GM12878 (cell line): ENCODE measurements at regions not wholly inside any gene's neighbourhood (a gene's known extent, or its start where the extent isn't known, plus 50 kb on each side); places are given as distances from the start of the nearest gene placed in this dataset.

Experiments used
- ATAC-seq: fragments of 200-7000 bp; cut with Tn5 transposase; 3 replicates; pipeline ENCODE4 v1.9.1; 2020; ENCODE audit warnings: mild to moderate bottlenecking, moderate library complexity
- BruUV-seq: library from RNA; stranded (reverse); fragments of 400-500 nt; replicated peaks from 2 replicates; lab custom pipeline; 2021; lab: Mats Ljungman, UMichigan
- CTCF ChIA-PET: fragments of 300-600 bp; sonication (Branson Sonifier 250); formaldehyde crosslinking; extraction: SDS; loops from one replicate; lab custom pipeline; 2021; ENCODE audit warnings: inconsistent platforms; lab: Yijun Ruan, JAX
- POLR2A ChIA-PET: fragments of 350-600 bp; formaldehyde crosslinking; extraction: SDS; loops from one replicate; lab custom pipeline; 2021; ENCODE audit warnings: inconsistent platforms; lab: Charles Lee
- RAD21 ChIA-PET: fragments of 300-600 bp; sonication (Branson Sonifier 250); formaldehyde crosslinking; loops from one replicate; lab custom pipeline; 2023; ENCODE audit warnings: antibody characterized with exemption; ENCODE audit not compliant: unreplicated experiment; lab: Charles Lee
- SMC1A ChIA-PET: fragments of 300-600 bp; sonication (Branson Sonifier 250); formaldehyde crosslinking; loops from one replicate; lab custom pipeline; 2023; ENCODE audit not compliant: unreplicated experiment, uncharacterized antibody; lab: Charles Lee
- DNase-seq: peaks from one replicate; pipeline ENCODE4 v3.0.0-alpha.2; 2011; ENCODE audit warnings: low read depth, low spot score
- FAIRE-seq: peaks from 3 replicates; lab custom pipeline; 2011; peaks lifted over from hg19 to GRCh38; lab: Jason Lieb, UNC
- H2AFZ ChIP-seq: 2 replicates; pipeline ENCODE4 v1.6.0; 2011; ENCODE audit warnings: low read depth, low read length, control low read depth; ENCODE audit not compliant: control insufficient read depth
- H3K27ac ChIP-seq: 2 replicates; pipeline ENCODE4 v1.5.1; 2011; ENCODE audit warnings: control low read depth; ENCODE audit not compliant: control insufficient read depth, insufficient read depth
- H3K27me3 ChIP-seq, 2 experiments: replicated peaks in 1 of 2; 2 replicates each; pipeline versions ENCODE4 v1.6.0 to v1.6.1; 2011; ENCODE audit warnings: low read length in 1 of 2; ENCODE audit not compliant: control insufficient read depth in 2 of 2, insufficient read depth in 2 of 2
- H3K36me3 ChIP-seq, 2 experiments: 2 replicates each; pipeline ENCODE4 v1.5.1; 2011; ENCODE audit warnings: low read length in 1 of 2; ENCODE audit not compliant: control insufficient read depth in 2 of 2, insufficient read depth in 2 of 2
- H3K4me1 ChIP-seq: 2 replicates; pipeline ENCODE4 v1.6.1; 2011; ENCODE audit warnings: mild to moderate bottlenecking, low read length, moderate library complexity, mixed read lengths; ENCODE audit not compliant: control insufficient read depth, insufficient read depth
- H3K4me2 ChIP-seq: 2 replicates; pipeline ENCODE4 v1.6.0; 2011; ENCODE audit warnings: control low read depth; ENCODE audit not compliant: control insufficient read depth, insufficient read depth
- H3K4me3 ChIP-seq: fragments of 200-600 bp; sonication (generic); 2 replicates; pipeline ENCODE4 v1.5.1; 2016
- H3K79me2 ChIP-seq: 2 replicates; pipeline ENCODE4 v1.6.0; 2011; ENCODE audit warnings: low read length; ENCODE audit not compliant: control insufficient read depth, insufficient read depth
- H3K9ac ChIP-seq: 2 replicates; pipeline ENCODE4 v1.8.0; 2011; ENCODE audit warnings: low read length, control low read depth, mixed read lengths; ENCODE audit not compliant: control insufficient read depth, insufficient read depth
- H3K9me3 ChIP-seq: replicated peaks from 3 replicates; pipeline ENCODE4 v1.5.1; 2011; ENCODE audit warnings: mild to moderate bottlenecking, low read length; ENCODE audit not compliant: control insufficient read depth, insufficient read depth
- H4K20me1 ChIP-seq: 2 replicates; pipeline ENCODE4 v1.6.0; 2011; ENCODE audit not compliant: control insufficient read depth, insufficient read depth
- CEBPB ChIP-seq, 2 experiments: fragments of 150-350 bp in 1 of 2; IDR thresholded peaks; 2 replicates each; pipeline ENCODE4 v1.6.1; 2012 to 2014; ENCODE audit warnings: low read depth in 2 of 2, low read length in 2 of 2, borderline replicate concordance in 1 of 2, inconsistent platforms in 1 of 2
- DPF2 ChIP-seq: fragments of 450-650 bp; IDR thresholded peaks from 2 replicates; pipeline ENCODE4 v1.6.1; 2017; ENCODE audit warnings: mild to moderate bottlenecking
- IRF4 ChIP-seq: IDR thresholded peaks from 2 replicates; pipeline ENCODE4 v1.6.1; 2011; ENCODE audit warnings: low read depth, low read length
- RAD21 ChIP-seq: IDR thresholded peaks from 2 replicates; pipeline ENCODE4 v1.6.1; 2011; ENCODE audit warnings: mild to moderate bottlenecking, low read depth, low read length, moderate library complexity; ENCODE audit not compliant: insufficient read depth
- SMARCA5 ChIP-seq: fragments of 450-650 bp; IDR thresholded peaks from 2 replicates; pipeline ENCODE4 v1.6.1; 2017; ENCODE audit warnings: mild to moderate bottlenecking
- SMC3 ChIP-seq: IDR thresholded peaks from 2 replicates; pipeline ENCODE4 v1.6.1; 2011; ENCODE audit warnings: low read length, improper control_type of control experiment, borderline replicate concordance
- WGBS: methylation state at CpG from one replicate; pipeline ENCODE4 v1.1.6; 2016; ENCODE audit warnings: low lambda C conversion rate; ENCODE audit not compliant: insufficient replicate concordance, insufficient coverage; ENCODE audit errors: missing lambda C conversion rate; 5-methylcytosine and 5-hydroxymethylcytosine counted together
- in situ Hi-C: fragments of 300-500 bp; cut with MboI; formaldehyde crosslinking; loops from 9 replicates; pipeline ENCODE4 v1.14.3; 2018; ENCODE audit warnings: mixed read lengths
- intact Hi-C: fragments of 100-400 bp; cut with micrococcal nuclease; formaldehyde crosslinking; loops from one replicate; pipeline ENCODE4 v1.14.2; 2022; ENCODE audit not compliant: unreplicated experiment
- TF ChIP-seq, protein P1 (sequence below): fragments of 450-650 bp; IDR thresholded peaks from 2 replicates; pipeline ENCODE4 v1.6.1; 2017; ENCODE audit warnings: mild to moderate bottlenecking, low read depth, inconsistent platforms; ENCODE audit not compliant: poor library complexity, severe bottlenecking
- TF ChIP-seq, protein P2 (sequence below): fragments of 450-650 bp; IDR thresholded peaks from 2 replicates; pipeline ENCODE4 v1.6.1; 2017; ENCODE audit warnings: mild to moderate bottlenecking, moderate library complexity
- TF ChIP-seq, protein P3 (sequence below), 3 experiments: IDR thresholded peaks in 2 of 3; conservative IDR thresholded peaks in 1 of 3; 2 replicates each; pipeline ENCODE4 v1.5.1; 2011; ENCODE audit warnings: low read depth in 3 of 3, low read length in 3 of 3, mild to moderate bottlenecking in 3 of 3, control low read depth in 2 of 3, moderate library complexity in 2 of 3, inconsistent platforms in 1 of 3, mixed read lengths in 1 of 3; ENCODE audit not compliant: control insufficient read depth in 2 of 3, insufficient read depth in 1 of 3; ENCODE audit errors: extremely low read depth in 1 of 3
- TF ChIP-seq, protein P4 (sequence below): IDR thresholded peaks from 2 replicates; pipeline ENCODE4 v1.6.1; 2011; ENCODE audit warnings: mild to moderate bottlenecking, low read depth, low read length, moderate library complexity; ENCODE audit not compliant: insufficient replicate concordance

DNA sequence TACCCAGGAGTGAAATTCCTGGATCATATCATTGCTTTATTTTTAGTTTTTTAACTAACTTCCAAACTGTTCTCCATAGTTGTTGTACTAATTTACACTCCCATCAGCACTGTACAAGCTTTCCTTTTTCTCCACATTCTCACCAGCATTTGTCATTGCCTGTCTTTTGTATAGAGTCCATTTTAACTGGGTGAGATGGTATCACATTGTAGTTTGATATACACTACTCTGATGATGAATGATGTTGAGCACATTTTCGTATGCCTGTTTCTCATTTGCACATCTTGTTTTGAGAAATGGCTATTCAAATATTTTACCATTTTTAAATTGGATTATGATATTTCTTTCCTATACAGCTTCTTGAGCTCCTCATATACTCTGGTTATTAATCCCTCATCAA, 1586.6 kb downstream of the SI start (continued):
- TF ChIP-seq, protein P1, sequence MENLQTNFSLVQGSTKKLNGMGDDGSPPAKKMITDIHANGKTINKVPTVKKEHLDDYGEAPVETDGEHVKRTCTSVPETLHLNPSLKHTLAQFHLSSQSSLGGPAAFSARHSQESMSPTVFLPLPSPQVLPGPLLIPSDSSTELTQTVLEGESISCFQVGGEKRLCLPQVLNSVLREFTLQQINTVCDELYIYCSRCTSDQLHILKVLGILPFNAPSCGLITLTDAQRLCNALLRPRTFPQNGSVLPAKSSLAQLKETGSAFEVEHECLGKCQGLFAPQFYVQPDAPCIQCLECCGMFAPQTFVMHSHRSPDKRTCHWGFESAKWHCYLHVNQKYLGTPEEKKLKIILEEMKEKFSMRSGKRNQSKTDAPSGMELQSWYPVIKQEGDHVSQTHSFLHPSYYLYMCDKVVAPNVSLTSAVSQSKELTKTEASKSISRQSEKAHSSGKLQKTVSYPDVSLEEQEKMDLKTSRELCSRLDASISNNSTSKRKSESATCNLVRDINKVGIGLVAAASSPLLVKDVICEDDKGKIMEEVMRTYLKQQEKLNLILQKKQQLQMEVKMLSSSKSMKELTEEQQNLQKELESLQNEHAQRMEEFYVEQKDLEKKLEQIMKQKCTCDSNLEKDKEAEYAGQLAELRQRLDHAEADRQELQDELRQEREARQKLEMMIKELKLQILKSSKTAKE: no peak
- TF ChIP-seq IRF4 (no peak), DPF2 (no peak)

DNA sequence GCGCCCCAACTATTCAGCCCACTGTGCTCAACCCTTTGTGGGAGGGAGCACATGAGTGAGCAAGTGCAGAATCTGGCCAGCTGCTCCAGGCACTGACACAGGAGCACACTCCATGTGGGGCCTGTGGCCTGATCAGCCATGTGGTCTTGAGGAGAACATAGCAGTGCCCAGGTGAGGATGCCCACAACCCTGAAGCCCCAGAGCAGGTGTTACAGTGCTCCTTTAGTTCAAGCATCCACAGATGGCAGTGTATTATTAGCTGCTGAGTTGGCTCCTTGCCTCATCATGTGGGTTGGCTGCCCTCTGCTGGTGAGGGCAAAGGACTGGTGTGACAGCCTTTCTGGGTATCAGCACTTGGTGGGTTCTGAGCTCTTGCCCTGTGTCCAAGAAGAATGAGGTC, 1588.2 kb downstream of the SI start:
- SMC1A ChIA-PET: interaction anchor here (0.6 to 1.5 kb wide), 5 partner anchors 420 to 1984 kb away, joined by 3 to 14 read pairs (median 3); no protein-coding TSS in a partner anchor
- FAIRE-seq: no peak
- H3K9ac ChIP-seq: no peak overlapping the region
- no peak overlapping the region for H3K4me2 ChIP-seq
- POLR2A ChIA-PET: no interaction called here
- no peaks in the 10 kb centered on the region for H4K20me1 ChIP-seq
- peak; percentile 100 for ATAC-seq
- H3K36me3 ChIP-seq: no peaks in the 10 kb centered on the region
- WGBS: 81% methylated on average over 1 of the region's 1 CpG
- no peaks in the 10 kb centered on the region for H3K9me3 ChIP-seq
- no peak overlapping the region for H3K4me3 ChIP-seq
- no peaks in the 10 kb centered on the region for H3K4me1 ChIP-seq
- CTCF ChIA-PET: interaction anchor here (0.5 to 2.2 kb wide), 10 partner anchors 10 to 1980 kb away, joined by 3 to 19 read pairs (median 4); no protein-coding TSS in a partner anchor
- H3K27ac ChIP-seq: no peak overlapping the region
- no peaks in the 10 kb centered on the region for H3K27me3 ChIP-seq
- intact Hi-C loops (loop anchor here (1.0 to 10.0 kb wide), 3 partner anchors 433 to 1930 kb away; no protein-coding TSS in a partner anchor), in situ Hi-C loops (loop anchor here (10.0 to 25.0 kb wide), 3 partner anchors 435 to 1928 kb away; no protein-coding TSS in a partner anchor)
- DNase-seq: no peak
- RAD21 ChIA-PET: interaction anchor here (0.6 to 2.3 kb wide), 6 partner anchors 9 to 436 kb away, joined by 3 to 10 read pairs (median 3); no protein-coding TSS in a partner anchor
- TF ChIP-seq, protein P2, sequence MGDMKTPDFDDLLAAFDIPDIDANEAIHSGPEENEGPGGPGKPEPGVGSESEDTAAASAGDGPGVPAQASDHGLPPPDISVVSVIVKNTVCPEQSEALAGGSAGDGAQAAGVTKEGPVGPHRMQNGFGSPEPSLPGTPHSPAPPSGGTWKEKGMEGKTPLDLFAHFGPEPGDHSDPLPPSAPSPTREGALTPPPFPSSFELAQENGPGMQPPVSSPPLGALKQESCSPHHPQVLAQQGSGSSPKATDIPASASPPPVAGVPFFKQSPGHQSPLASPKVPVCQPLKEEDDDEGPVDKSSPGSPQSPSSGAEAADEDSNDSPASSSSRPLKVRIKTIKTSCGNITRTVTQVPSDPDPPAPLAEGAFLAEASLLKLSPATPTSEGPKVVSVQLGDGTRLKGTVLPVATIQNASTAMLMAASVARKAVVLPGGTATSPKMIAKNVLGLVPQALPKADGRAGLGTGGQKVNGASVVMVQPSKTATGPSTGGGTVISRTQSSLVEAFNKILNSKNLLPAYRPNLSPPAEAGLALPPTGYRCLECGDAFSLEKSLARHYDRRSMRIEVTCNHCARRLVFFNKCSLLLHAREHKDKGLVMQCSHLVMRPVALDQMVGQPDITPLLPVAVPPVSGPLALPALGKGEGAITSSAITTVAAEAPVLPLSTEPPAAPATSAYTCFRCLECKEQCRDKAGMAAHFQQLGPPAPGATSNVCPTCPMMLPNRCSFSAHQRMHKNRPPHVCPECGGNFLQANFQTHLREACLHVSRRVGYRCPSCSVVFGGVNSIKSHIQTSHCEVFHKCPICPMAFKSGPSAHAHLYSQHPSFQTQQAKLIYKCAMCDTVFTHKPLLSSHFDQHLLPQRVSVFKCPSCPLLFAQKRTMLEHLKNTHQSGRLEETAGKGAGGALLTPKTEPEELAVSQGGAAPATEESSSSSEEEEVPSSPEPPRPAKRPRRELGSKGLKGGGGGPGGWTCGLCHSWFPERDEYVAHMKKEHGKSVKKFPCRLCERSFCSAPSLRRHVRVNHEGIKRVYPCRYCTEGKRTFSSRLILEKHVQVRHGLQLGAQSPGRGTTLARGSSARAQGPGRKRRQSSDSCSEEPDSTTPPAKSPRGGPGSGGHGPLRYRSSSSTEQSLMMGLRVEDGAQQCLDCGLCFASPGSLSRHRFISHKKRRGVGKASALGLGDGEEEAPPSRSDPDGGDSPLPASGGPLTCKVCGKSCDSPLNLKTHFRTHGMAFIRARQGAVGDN: no peak
- TF ChIP-seq, protein P3, sequence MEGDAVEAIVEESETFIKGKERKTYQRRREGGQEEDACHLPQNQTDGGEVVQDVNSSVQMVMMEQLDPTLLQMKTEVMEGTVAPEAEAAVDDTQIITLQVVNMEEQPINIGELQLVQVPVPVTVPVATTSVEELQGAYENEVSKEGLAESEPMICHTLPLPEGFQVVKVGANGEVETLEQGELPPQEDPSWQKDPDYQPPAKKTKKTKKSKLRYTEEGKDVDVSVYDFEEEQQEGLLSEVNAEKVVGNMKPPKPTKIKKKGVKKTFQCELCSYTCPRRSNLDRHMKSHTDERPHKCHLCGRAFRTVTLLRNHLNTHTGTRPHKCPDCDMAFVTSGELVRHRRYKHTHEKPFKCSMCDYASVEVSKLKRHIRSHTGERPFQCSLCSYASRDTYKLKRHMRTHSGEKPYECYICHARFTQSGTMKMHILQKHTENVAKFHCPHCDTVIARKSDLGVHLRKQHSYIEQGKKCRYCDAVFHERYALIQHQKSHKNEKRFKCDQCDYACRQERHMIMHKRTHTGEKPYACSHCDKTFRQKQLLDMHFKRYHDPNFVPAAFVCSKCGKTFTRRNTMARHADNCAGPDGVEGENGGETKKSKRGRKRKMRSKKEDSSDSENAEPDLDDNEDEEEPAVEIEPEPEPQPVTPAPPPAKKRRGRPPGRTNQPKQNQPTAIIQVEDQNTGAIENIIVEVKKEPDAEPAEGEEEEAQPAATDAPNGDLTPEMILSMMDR (IDR thresholded peaks at IDR 0.05 in 2 of 3, conservative IDR thresholded peaks at IDR 0.05 in 1 of 3; ENCODE audit: control insufficient read depth in 2 of 3, extremely low read depth in 1 of 3, insufficient read depth in 1 of 3, low read depth in 3 of 3, low read length in 3 of 3): peak; percentile 53 to 82 (median 78)
- TF ChIP-seq SMC3 (peak; percentile 69; the same call in 1 of the 2 replicates), CEBPB (IDR thresholded peaks at IDR 0.05; ENCODE audit: borderline replicate concordance in 1 of 2, low read depth in 2 of 2, low read length in 2 of 2) (no peak), SMARCA5 (0 out of 2 replicates have a peak, but pooled peaks have one; percentile 47), RAD21 (peak; percentile 75), IRF4 (no peak)
- TF ChIP-seq, protein P4, sequence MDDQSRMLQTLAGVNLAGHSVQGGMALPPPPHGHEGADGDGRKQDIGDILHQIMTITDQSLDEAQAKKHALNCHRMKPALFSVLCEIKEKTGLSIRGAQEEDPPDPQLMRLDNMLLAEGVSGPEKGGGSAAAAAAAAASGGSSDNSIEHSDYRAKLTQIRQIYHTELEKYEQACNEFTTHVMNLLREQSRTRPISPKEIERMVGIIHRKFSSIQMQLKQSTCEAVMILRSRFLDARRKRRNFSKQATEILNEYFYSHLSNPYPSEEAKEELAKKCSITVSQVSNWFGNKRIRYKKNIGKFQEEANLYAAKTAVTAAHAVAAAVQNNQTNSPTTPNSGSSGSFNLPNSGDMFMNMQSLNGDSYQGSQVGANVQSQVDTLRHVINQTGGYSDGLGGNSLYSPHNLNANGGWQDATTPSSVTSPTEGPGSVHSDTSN: no peak
- H2AFZ ChIP-seq: no peak overlapping the region
- BruUV-seq: no TSS peak
- H3K79me2 ChIP-seq: no peaks in the 10 kb centered on the region
